CD4-positive, alpha-beta T cell treated with Interferon alpha-2 for 1 hour (primary cell): ENCODE measurements at regions not wholly inside any gene's neighbourhood (a gene's known extent, or its start where the extent isn't known, plus 50 kb on each side); places are given as distances from the start of the nearest gene placed in this dataset.

Experiments
- DNase-seq, 2 donors: peaks; one replicate each; pipeline ENCODE4 v3.0.0-alpha.2; 2020 to 2022

DNA sequence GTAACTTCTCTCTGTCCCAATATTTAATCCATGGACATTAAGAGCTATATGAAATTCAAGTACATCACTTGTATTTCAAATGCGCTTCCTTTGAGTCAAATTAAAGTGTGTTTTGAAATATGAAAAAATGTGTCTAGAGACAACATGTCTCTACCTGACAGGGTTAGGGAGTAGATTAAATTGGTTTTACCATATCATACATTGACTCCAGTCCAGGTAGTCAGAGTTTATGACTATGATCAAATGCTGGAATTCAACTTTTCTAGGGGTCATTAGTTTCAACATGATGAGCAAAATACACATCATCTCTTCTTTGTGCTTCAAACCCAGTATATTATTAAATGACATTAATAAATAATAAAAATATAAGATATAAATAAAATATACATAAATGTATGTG lies 259.2 kb downstream of the CDH10 start:
- DNase-seq: no peak

DNA sequence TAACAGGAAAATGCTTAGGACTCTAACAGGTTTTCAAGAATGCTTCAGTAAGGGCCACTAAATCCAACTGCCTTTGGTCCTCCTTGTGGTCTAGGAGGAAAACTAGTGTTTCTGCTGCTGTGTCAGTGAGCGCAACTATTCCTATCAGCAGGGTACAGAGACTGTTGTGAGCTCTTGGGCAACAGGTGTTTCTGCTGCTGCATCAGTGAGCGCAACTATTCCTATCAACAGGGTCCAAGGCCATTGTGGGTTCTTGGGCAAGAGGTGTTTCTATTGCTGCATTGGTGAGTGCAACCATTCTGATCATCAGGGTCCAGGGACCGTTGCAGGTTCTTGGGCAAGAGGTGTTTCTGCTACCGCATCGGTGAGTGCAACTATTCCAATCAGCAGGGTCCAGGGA lies 256.3 kb downstream of the CDH10 start:
- no peak for DNase-seq

DNA sequence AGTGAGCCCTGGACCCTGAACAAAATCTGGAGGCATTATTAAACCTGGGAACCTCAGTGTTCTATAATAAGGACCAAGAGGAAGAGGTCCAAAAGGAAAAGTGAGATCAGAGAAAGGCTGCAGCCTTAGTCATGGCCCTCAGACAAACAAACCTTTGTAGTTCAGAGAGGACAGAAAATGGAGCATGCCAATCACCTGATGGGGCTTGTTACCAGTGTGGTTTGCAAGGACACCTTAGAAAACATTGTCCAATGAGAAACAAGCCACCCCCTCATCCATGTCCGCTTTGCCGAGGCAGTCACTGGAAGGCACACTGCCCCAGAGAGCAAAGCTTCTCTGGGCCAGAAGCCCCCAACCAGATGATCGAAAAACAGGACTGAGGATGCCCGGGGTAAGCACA lies 254.8 kb downstream of the CDH10 start:
- DNase-seq: no peak

DNA sequence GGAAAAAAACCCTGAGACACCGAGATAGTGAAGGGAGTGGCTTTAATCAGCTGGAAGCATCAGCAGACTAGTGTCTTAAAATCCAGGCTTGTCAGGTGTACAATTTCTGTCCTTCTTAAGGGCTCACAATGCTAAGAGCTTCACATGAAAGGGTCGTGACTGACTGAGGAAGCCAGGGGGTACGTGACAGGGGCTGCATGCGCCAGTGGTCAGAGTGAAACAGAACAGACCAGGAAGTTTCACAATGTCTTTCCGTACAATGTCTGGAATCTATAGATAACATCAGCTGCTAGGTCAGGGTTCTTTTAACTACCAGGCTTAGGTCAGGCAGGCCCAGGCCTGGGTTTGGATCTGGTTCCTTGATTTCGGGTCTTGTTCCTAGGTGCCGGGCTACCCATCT lies 253.0 kb downstream of the CDH10 start:
- no peak for DNase-seq

DNA sequence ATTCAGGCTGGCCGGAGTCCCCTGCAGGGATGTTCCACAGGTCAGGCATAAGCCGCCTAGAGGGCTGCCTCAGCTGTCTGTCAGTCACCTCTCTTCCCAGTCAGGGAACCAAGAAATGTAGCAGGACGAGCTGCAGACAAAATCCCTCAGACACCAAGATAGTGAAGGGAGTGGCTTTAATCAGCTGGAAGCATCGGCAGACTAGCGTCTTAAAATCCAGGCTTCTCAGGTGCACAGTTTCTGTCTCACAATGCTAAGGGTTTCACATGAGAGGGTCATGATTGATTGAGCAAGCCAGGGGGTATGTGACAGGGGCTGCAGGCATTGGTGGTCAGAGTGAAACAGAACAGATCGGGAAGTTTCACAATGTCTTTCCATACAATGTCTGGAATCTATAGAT lies 247.2 kb downstream of the CDH10 start:
- no peak for DNase-seq

DNA sequence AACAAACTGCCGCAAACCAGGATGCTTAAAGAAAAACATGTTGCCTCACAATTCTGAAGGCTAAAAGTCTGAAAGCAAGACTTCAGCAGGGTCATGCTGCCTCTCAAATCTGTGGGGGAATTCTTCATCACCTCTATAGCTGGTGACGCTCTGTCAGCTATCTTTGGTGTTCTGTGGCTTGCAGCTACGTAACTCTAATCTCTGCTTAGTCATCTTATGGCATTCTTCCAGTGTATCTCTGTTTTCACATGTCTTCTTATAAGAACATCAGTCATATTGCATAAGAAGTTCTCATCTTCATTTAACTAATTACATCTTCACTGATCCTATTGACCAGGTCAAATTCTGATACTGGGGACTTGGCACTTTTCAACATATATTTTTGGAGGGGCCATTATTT lies 243.0 kb downstream of the CDH10 start:
- DNase-seq: no peak

DNA sequence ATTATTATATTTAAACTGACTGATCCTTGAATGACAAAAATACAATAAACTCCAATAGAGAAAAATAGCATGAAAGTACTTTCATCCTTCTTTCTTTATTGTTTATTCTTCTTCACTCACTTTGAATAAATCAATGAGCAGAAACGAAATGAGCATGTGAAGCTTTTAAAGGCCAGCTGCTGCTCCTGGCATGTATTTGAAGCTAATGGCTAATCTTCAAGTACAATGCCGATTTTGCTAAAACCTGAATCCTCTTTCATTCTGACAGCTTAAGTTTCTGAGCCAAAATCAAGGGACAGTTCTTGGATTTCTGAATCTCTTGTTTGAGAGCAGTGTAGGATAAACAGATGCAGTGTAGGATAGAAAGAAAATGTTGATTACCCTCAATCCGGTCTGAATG lies 237.3 kb downstream of the CDH10 start:
- no peak for DNase-seq

DNA sequence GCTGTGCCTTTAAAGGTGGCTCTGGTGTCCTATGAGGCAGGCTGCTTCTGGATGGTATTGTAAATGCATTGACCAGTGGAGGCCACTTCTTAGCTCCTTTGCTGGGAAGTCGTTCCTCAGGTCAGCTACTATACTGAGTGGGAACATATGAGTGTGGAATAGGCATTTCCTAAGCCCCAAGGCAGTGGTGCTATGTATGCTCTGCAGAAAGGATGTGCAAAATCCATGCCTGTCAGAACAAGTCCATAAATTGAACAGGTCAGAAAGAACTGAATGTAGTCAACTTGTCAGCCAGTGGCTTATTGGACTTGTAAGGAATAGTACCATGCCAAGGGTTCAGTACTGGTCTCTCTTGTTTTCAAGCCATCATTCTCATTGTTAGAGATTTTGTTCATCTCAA lies 216.4 kb downstream of the CDH10 start:
- DNase-seq: no peak

DNA sequence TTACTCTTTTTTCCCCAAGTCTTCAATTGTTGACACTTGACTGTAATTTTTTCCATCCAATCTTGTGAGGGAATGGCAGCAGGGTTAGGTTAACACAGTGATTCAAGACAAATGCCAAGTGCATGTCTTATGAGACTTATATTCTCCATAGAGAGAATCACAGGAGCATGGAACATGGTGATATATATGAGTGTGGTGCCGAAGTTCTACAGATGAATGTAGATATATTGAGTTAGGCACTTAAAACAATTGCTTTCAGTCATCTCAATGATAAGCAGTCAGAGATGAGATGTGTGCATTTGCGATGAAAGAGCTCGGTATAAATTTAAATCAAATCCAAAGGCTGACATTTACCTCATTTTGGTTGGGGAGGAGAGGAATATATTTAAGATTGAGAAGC lies 211.2 kb downstream of the CDH10 start:
- no peak for DNase-seq
